HCT116 (cell line): ENCODE measurements at regions not wholly inside any gene's neighbourhood (a gene's known extent, or its start where the extent isn't known, plus 50 kb on each side); places are given as distances from the start of the nearest gene placed in this dataset.

Experiments used
- ATAC-seq: fragments of 200-7000 bp; cut with Tn5 transposase; 2 replicates; pipeline ENCODE4 v1.9.1; 2020; ENCODE audit warnings: mild to moderate bottlenecking, moderate library complexity
- BruUV-seq: library from RNA; stranded (reverse); fragments of 400-500 nt; replicated peaks from 2 replicates; lab custom pipeline; 2021; lab: Mats Ljungman, UMichigan
- CTCF ChIA-PET: fragments of 300-600 bp; sonication (Branson Sonifier 250); formaldehyde crosslinking; loops from one replicate; lab custom pipeline; 2021; ENCODE audit warnings: antibody characterized with exemption; lab: Charles Lee
- POLR2A ChIA-PET: fragments of 300-600, 350-600 bp; sonication (Branson Sonifier 250); formaldehyde crosslinking; loops from one replicate; lab custom pipeline; 2021; ENCODE audit warnings: antibody characterized with exemption; lab: Charles Lee
- RAD21 ChIA-PET, 2 experiments: fragments of 300-600 bp; sonication (Branson Sonifier 250); formaldehyde crosslinking; loops; one replicate each; lab custom pipeline; 2023; ENCODE audit warnings: low total read pairs in 2 of 2; ENCODE audit not compliant: uncharacterized antibody in 2 of 2, unreplicated experiment in 2 of 2, low non-redundant PET in 1 of 2; lab: Charles Lee
- DNase-seq: peaks from one replicate; pipeline ENCODE4 v3.0.0-alpha.2; 2010; ENCODE audit warnings: low read depth, low spot score
- H2AFZ ChIP-seq: fragments of 200-600 bp; shearing (Covaris generic), sonication (generic); 2 replicates; pipeline ENCODE4 v1.6.1; 2017; ENCODE audit warnings: low read depth, mixed run types, mixed read lengths, antibody characterized with exemption, low read length; ENCODE audit not compliant: poor library complexity, severe bottlenecking
- H3K27ac ChIP-seq: 2 replicates; pipeline ENCODE4 v1.5.1; 2012; ENCODE audit warnings: low read depth, low read length
- H3K27me3 ChIP-seq: fragments of 200-600 bp; sonication (generic); 2 replicates; pipeline ENCODE4 v1.6.1; 2016; ENCODE audit warnings: mixed run types, low read length, mixed read lengths; ENCODE audit not compliant: insufficient read depth
- H3K36me3 ChIP-seq, 2 experiments: fragments of 200-500 bp in 1 of 2; fragments of 200-600 bp in 1 of 2; sonication (Bioruptor generic) in 1 of 2; sonication (generic) in 1 of 2; 2 replicates each; pipeline versions ENCODE4 v1.5.1 to v1.6.1; 2014 to 2016; ENCODE audit warnings: low read length in 2 of 2, inconsistent platforms in 1 of 2, mixed read lengths in 1 of 2, mixed run types in 1 of 2; ENCODE audit not compliant: insufficient read depth in 2 of 2, control insufficient read depth in 1 of 2
- H3K4me1 ChIP-seq, 2 experiments: fragments of 200-600 bp in 1 of 2; sonication (generic) in 1 of 2; 2 replicates each; pipeline versions ENCODE4 v1.5.1 to v1.6.1; 2012 to 2017; ENCODE audit warnings: low read length in 2 of 2, inconsistent platforms in 1 of 2, mild to moderate bottlenecking in 1 of 2, mixed read lengths in 1 of 2, mixed run types in 1 of 2, moderate library complexity in 1 of 2; ENCODE audit not compliant: insufficient read depth in 2 of 2, control insufficient read depth in 1 of 2
- H3K4me2 ChIP-seq: fragments of 200-600 bp; sonication (generic); 2 replicates; pipeline ENCODE4 v1.6.1; 2017; ENCODE audit warnings: mixed run types, low read length, mixed read lengths
- H3K4me3 ChIP-seq, 2 experiments: fragments of 200-600 bp in 1 of 2; sonication (generic) in 1 of 2; replicated peaks in 1 of 2; 2 replicates each; pipeline ENCODE4 v1.5.1; 2011 to 2016; ENCODE audit warnings: low read length in 2 of 2, control low read depth in 1 of 2, low read depth in 1 of 2, mild to moderate bottlenecking in 1 of 2, mixed read lengths in 1 of 2, mixed run types in 1 of 2
- H3K79me2 ChIP-seq: fragments of 200-600 bp; sonication (generic); 2 replicates; pipeline ENCODE4 v1.6.1; 2017; ENCODE audit warnings: mild to moderate bottlenecking, mixed run types, low read length, moderate library complexity, mixed read lengths; ENCODE audit not compliant: insufficient read depth
- H3K9ac ChIP-seq: fragments of 200-600 bp; sonication (generic); 2 replicates; pipeline ENCODE4 v1.6.1; 2016; ENCODE audit warnings: low read length, mixed read lengths
- H3K9me2 ChIP-seq: fragments of 200-600 bp; sonication (generic), shearing (Covaris generic); 2 replicates; pipeline ENCODE4 v1.6.1; 2017; ENCODE audit warnings: mixed run types, mild to moderate bottlenecking, moderate library complexity; ENCODE audit not compliant: insufficient read depth
- H3K9me3 ChIP-seq, 2 experiments: fragments of 200-500 bp in 1 of 2; fragments of 200-600 bp in 1 of 2; sonication (Bioruptor generic) in 1 of 2; sonication (generic) in 1 of 2; 2 replicates each; pipeline ENCODE4 v1.6.1; 2014 to 2017; ENCODE audit warnings: low read length in 2 of 2, mixed read lengths in 2 of 2, inconsistent platforms in 1 of 2, low read depth in 1 of 2, mild to moderate bottlenecking in 1 of 2, mixed run types in 1 of 2, moderate library complexity in 1 of 2; ENCODE audit not compliant: control insufficient read depth in 1 of 2, insufficient read depth in 1 of 2
- H4K20me1 ChIP-seq: fragments of 200-600 bp; sonication (generic), shearing (Covaris generic); 2 replicates; pipeline ENCODE4 v1.6.1; 2017; ENCODE audit warnings: mixed run types, mild to moderate bottlenecking, moderate library complexity; ENCODE audit not compliant: insufficient read depth
- CEBPB ChIP-seq: IDR thresholded peaks from 2 replicates; pipeline ENCODE4 v1.6.1; 2012; ENCODE audit warnings: low read depth
- EZH2 ChIP-seq: fragments of 200-600 bp; sonication (generic); IDR thresholded peaks from 2 replicates; pipeline ENCODE4 v1.6.1; 2017; ENCODE audit warnings: antibody characterized with exemption, mixed run types
- JUND ChIP-seq: IDR thresholded peaks from 2 replicates; pipeline ENCODE4 v1.6.1; 2012
- POLR2AphosphoS5 ChIP-seq: IDR thresholded peaks from 2 replicates; pipeline ENCODE4 v1.6.1; 2011; ENCODE audit warnings: mild to moderate bottlenecking, low read depth, low read length, moderate library complexity
- RAD21 ChIP-seq: IDR thresholded peaks from 2 replicates; pipeline ENCODE4 v1.6.1; 2012; ENCODE audit warnings: low read depth, mild to moderate bottlenecking
- ZBTB33 ChIP-seq: IDR thresholded peaks from 2 replicates; pipeline ENCODE4 v1.6.1; 2011; ENCODE audit warnings: mild to moderate bottlenecking, low read length, moderate library complexity; ENCODE audit not compliant: insufficient replicate concordance; ENCODE audit errors: extremely low read depth
- intact Hi-C: fragments of 100-400 bp; cut with micrococcal nuclease; formaldehyde crosslinking; loops from 2 replicates; pipeline ENCODE4 v1.10.0; 2022

- POLR2A ChIA-PET, result no interaction called here
- CTCF ChIA-PET, result no interaction called here
- Histone ChIP-seq H3K4me2 (peak overlapping the region; percentile 51), H3K9me3 (no peaks in the 10 kb centered on the region), H3K27me3 (no peaks in the 10 kb centered on the region), H3K36me3 (no peaks in the 10 kb centered on the region), H3K9me2 (no peaks in the 10 kb centered on the region), H3K4me3 (no peak overlapping the region), H4K20me1 (no peaks in the 10 kb centered on the region), H3K9ac (no peak overlapping the region), H3K79me2 (no peaks in the 10 kb centered on the region), H3K27ac (no peak overlapping the region), H3K4me1 (peaks cover 5 to 19% of the 10 kb centered on the region in 2 experiments; a peak in 3 of 4 replicates), H2AFZ (peak overlapping the region; percentile 23)
- TF ChIP-seq RAD21 (peak; percentile 17; the same call in 1 of the 2 replicates), POLR2AphosphoS5 (no peak)
- DNase-seq, result no peak
- intact Hi-C loops, result no loop called here
- BruUV-seq, result no TSS peak
- ATAC-seq, result no peak
- RAD21 ChIA-PET, result no interaction called here
These were observed 160.1 kb upstream of the ZNF608 start for GRCh38 chr5:124906339-124907097.

GRCh38 chr5:124907098-124907644, 160.7 kb upstream of the ZNF608 start:
- BruUV-seq, result no TSS peak
- no peak for TF ChIP-seq CEBPB
- no peak for TF ChIP-seq JUND
- no peak for TF ChIP-seq EZH2
- TF ChIP-seq ZBTB33, result no peak
- RAD21 ChIA-PET, result no interaction called here
- no peak for ATAC-seq
- DNase-seq, result no peak
- POLR2A ChIA-PET, result no interaction called here
- CTCF ChIA-PET, result no interaction called here
- peaks cover 5 to 13% of the 10 kb centered on the region in 2 experiments; a peak in 3 of 4 replicates for H3K4me1 ChIP-seq
- H3K4me2 ChIP-seq, result peak overlapping the region; percentile 51
- no peaks in the 10 kb centered on the region for H3K9me2 ChIP-seq
- intact Hi-C loops, result no loop called here
- H3K4me3 ChIP-seq, result no peak overlapping the region
- H3K27ac ChIP-seq, result no peak overlapping the region
- H3K9me3 ChIP-seq, result no peaks in the 10 kb centered on the region
- H2AFZ ChIP-seq, result peak overlapping the region; percentile 23
- no peaks in the 10 kb centered on the region for H3K79me2 ChIP-seq
- H3K9ac ChIP-seq, result no peak overlapping the region
- no peaks in the 10 kb centered on the region for H3K27me3 ChIP-seq
- H3K36me3 ChIP-seq, result no peaks in the 10 kb centered on the region
- H4K20me1 ChIP-seq, result no peaks in the 10 kb centered on the region
